ENCODE measurements at regions not wholly inside any gene's neighbourhood (a gene's known extent, or its start where the extent isn't known, plus 50 kb on each side); places are given as distances from the start of the nearest gene placed in this dataset.
A peak's percentile ranks its signal among the peaks of the same experiment; 100 is the strongest.

DNA sequence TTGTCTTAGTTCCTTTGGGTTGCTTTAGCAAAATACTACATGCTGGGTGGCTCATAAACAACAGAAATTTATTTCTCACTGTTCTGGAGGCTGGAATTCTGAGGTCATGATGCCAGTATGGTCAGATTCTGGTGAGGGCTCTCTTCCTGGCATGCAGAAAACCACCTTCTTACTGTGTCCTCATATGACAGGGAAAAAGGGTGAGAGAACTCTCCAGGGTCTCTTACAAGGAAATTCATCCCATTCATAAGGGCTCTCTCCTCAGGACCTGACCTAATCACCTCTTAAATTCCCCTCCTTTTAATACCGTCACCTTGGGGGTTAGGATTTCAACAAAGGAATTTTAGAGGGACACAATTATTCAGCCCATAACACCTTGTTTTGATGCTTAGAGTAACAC is 243.1 kb upstream of the TNP1 start:
- DNase-seq: peak; percentile 73

DNA sequence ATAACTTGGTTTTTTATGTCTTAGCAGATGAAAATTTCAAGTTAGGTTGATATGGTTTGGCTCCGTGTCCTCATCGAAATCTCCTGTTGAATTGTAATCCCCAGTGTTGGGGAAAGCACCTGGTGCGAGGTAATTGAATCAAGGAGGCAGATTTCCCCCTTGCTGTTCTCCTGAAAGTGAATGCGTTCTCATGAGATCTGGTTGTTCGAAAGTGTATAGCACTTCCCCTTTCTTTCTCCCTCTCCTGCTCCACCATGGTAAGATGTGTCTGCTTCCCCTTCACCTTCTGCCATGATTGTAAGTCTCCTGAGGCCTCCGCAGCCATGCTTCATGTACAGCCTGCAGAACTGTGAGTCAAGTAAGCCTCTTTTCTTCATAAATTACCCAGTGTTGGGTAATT is 242.1 kb upstream of the TNP1 start:
- no peak for DNase-seq

DNA sequence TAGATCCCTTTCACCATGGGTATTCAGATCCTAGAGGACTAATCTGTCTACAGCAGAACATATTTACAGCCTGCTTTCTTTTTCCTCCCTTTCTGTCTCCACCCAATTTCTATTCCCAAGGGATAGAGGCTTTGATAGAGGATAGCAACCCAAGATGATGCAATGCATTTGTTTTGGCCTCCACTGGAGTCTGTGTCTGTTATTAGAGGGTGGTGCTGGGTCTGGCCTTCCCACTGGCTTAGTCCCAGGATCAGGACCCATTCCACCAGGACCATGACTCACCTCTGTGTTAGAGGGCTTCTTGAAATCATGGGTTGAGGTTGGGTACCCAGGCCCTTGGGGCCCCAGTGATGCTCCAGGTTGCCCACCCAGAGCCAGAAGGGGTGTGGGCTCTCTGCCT is 239.7 kb upstream of the TNP1 start:
- DNase-seq: no peak

DNA sequence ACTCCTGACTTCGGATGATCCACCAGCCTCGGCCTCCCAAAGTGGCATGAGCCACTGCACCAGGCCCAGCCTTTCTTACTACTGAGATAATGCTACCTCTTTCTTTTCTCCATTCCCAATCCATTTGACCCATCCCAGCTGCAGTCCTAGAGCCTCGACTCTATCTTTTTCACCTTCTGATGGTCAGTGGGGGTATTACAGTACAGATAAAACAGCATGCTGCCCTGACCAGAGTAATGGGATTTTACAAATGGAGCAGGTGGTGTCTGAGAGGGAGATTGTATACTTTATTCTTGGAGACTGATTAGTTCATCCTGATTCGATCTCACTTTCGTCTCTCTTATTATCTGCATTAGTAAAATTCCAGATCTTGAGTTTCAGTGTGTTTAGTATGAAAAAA is 238.6 kb upstream of the TNP1 start:
- no peak for DNase-seq

DNA sequence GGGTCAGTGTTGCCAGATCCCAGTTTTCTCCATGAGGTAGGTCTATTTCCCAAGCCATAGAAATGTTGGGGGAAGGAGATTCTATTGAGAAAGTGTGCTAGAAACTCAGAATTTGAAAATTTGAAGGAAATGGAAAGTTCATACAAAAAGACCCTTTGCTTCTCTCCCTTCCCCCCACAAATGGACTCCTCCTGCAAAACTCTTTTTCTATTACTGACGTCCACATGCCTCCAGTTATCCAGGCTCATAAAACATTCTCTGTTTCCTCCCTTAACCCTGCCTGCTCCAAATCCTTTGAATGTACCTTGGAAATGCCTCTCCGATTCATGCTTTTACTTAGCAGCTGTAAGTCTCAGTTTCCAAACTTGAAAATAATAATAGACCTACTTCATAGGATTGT is 237.5 kb upstream of the TNP1 start:
- no peak for DNase-seq

DNA sequence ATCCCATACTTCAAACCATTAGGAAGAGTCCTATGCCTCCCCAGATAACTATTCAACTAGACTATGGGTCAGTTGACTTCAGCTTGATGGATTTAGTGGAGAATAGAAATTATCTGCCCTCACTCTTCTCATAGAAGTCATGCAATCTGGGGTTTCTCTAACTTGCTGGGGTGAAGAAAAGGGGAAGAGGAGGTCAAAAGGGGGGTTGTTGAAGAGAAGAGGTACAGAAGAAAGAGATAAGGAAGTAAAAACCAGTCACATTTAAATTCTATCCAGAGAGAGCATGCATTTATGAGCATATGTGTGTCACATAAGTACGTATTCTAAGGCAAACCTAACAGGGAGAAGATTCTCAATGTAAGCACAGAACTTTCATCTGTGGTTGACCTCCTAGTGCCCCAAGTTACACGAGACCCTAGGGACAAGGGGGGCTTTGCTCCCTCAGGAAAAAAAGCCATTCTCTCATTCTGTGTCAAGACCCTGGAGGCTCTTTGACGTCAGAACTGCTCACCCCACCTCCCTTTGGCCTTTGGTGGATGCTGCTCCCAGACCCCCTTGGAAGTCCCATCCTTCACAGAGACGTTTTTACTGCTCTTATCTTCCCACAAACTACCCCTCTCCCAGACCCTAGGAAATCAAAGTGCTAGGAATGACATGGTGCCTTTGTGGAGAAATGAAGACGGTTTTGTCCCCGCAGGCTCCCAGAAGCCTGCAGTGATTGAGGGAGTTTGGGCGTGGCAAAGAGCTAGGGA is 236.8 kb upstream of the TNP1 start:
- no peak for DNase-seq

DNA sequence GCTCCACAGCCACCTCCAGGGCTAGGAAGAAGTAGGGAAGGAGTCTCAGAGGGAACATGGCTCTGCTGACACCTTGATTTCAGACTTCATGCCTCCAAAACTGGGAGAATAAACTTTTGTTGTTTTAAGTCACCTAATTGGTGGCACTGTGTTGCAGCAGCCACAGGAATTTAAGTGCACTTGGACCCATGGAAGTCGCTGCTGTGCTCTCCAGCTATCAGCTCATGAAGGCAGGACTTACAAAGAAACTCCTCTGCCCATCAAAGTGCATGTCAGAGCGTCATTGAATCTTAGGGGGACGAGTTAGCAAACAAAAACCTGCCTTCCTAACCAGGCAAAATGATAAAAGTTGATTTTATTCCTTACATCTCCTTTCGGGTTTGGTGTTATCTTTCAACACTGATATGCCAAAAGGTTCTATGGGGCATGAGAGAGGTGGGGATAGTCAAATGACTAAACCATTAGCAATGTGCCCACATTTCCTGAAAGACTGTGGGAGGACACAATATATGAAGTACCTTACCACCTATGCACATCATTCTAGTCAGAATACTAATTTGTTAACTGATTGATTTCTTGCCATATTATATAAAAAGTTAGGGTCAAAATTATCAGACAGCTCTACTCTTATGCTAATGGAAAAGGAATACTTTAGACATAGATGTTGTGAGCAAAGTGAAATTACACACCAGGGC is 235.8 kb upstream of the TNP1 start:
- DNase-seq: peak; percentile 6

DNA sequence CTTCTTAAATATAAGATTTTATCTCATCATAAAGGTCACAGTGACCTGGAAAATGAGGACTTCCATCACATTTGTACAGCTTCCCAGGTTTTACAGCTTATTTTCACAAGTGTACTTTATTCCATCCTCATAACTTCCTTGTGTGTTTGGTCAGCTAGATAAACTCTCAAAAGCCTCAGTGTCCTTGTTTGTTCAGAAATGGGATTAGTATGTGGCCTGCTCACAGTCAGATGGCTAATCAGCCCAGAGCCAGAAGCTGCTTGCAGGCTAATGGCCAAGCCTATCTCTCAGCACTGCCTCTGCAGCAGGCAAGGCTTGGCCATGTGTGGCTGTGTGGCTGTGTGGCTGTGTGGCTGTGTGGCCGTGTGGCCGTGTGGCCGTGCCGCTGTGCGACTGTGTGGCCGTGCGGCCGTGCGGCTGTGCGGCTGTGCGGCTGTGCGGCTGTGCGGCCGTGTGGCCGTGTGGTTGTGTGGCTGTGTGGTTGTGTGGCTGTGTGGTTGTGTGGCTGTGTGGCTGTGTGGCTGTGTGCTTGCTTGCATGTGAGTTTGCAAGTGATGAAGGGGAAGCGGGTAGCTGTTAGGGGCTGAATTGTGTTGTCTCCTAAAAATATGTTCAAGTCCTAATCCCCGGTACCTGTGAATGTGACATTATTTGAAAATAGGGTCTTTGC is 233.0 kb upstream of the TNP1 start:
- no peak for DNase-seq

DNA sequence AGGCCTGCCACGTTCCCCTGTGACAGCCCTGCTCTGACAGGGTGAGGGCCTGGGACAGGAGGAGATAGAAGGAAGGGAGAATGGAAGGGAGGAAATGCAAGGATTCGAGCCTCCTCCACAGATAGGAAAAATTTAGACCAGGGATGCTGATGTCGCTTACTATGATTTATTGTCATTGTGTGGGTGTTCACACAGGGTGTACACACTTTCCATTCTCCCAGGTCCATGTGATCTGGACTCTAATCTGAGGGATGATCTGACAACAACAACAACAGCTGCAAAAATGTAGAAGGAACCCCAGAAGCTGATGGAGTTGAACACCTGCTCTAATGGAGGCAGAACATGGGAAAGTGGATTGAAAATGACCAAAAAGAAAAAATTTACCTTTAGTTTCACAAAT is 231.7 kb upstream of the TNP1 start:
- DNase-seq: no peak

DNA sequence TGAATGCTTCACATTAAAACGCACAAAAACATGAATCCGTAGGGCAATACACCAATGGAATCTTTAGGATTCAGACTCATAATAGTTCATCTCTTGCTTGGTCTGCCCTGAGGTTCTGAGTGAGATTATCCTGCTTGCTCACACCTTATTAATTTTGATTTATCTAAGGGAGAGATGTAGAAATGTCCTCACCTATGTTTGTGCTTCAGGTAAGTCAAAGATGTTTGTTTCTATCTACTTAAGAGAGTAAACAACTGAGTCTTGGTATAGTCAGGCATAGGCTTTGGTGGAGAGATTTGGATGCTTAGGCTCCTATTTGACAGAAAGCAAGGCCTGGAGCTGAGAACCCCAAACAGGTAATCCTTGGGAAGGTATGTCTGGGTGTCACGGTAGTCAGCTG is 231.0 kb upstream of the TNP1 start:
- no peak for DNase-seq

DNA sequence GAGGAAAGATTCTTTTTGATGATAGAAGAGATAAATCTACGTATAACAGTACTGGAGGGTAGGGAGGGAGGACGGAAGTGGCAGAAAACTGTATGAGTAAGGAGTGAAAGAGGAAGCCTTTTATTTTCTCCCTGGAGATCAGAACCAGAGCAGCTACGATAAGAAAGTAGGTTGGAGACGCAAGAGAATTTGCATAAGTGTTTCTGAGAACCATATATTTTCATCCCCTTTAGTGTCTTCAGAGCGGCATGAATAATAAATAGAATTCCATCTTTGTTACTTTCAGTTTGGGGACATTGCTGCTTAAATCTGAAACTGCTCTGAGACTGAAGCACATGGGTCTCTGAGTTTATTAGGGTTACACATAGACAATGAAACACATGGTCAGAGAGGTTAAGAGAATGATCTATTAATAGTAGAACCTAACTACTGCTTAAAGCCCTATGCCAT is 230.2 kb upstream of the TNP1 start:
- no peak for DNase-seq

DNA sequence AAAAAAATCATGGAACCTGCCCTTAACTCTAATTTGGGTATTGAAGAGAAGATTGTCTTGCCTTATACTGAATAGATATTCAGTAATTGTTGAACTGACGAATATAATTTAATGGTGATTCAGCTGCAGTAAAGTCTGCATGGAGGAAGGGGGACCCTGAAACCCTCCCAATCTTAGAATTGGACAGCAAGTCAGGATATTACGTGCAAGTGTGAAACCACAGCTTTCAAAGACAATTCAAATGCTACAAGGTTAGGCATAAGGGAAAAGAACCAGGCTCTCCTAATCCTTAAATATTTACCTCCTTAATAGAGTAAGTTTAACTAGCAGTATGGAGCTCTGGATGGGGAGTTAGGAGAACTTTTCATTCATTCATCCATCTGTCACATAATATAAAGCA is 226.9 kb upstream of the TNP1 start:
- no peak for DNase-seq

DNA sequence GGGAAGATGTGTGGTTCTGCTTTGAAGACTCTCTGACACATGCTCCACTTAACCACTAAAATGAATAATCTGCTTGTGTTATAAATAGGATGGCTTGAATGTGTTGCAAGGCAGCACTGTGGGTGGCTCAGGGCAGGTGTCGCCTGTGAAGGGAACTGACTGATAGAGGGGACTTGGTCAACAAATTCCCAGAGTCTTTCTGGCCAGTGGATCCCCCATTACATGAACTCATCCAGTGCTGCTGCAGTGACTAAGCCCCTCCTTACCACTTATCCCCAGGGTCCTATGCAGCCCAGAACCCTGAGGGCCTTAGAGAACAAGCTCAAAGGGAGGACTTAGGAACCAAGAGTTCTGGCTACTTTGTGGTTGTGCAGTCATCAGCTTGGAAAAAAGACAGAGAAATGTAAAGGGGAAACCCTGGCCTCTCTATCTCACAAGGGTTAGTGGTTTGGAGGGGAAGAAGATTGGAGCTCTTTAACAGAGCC is 226.2 kb upstream of the TNP1 start:
- peak; percentile 34 for DNase-seq

DNA sequence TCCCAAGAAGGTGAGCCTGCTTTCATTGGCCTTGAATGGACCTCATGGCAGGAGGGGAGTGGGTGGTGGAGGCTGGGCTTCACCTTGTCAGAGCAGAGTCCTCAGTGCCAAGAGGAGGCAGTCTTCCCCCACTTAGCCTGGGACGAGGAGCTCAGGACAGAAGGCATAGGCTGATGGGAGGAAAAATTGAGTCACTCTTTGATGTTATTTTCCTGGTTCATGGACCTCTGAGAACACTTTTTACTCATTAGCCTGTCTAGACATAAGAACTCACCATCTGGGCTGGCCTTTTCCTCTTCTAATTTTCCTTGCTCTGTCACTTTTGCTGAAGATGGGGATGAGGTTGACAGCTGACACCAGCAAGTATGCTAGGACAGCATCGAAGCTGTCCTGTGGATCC is 225.7 kb upstream of the TNP1 start:
- peak; percentile 52 for DNase-seq

DNA sequence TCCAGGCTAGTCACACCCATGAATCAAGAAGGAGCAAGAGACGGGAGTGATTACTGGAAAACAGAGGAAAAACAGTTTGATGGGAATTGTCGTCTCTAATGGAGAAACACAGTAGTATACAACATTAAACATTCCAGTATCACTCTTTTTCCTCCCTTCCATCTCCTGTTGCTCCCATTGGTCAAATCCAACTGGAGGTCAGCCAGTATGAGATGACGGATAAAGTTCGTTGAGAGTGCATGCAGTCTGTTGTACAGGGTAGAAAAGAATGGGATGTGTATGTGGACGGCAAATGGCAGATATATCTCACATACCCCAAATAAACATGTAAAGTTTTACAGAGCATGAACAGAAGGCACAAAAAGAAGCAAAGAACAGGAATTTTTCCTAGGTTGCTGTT is 221.9 kb upstream of the TNP1 start:
- no peak for DNase-seq

DNA sequence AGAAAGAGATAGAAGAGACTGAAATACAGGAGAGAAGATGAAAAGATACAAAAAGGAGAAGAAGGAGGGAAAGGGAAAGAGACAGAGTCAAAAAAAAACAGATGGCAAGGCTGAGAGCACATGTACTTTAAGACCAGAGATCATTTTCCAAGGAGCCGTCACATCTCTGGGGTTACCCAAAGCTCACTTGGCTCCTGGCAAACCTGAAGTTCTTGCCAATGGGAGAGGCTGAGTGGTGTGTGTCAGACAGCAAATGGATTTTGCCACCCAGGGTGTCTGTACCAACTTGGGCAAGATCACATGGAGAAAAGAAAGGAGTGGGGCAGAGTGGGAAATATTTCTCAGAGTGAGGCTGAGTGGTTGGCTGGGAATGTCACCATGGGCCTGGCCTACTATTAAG is 219.3 kb upstream of the TNP1 start:
- no peak for DNase-seq

DNA sequence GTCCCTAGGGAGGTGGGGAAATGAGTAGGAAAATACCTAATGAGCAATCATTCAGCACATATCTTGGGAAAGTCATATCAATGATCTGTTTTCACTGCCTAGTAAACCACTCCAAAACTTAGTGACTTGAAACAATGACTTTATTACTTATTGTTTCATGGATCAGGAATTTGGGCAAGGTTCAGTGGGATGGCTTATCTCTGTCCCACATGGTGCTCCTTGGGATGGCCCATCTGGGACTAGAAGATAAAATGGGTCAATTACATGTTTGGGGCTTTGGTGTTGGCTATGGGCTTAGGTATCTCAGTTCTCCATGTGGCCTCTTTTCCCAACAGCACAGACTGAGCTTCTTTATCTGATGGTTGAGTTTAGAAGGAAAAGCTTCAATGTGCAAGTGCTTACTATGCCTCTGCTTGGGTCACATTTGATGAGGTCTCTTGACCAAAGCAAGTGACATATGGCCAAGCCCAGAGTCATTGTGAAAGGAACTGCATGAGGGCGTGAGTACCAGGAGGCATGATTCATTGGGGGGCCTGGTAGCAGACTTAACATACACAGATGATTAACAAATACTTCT is 218.1 kb upstream of the TNP1 start:
- DNase-seq: peak; percentile 60

DNA sequence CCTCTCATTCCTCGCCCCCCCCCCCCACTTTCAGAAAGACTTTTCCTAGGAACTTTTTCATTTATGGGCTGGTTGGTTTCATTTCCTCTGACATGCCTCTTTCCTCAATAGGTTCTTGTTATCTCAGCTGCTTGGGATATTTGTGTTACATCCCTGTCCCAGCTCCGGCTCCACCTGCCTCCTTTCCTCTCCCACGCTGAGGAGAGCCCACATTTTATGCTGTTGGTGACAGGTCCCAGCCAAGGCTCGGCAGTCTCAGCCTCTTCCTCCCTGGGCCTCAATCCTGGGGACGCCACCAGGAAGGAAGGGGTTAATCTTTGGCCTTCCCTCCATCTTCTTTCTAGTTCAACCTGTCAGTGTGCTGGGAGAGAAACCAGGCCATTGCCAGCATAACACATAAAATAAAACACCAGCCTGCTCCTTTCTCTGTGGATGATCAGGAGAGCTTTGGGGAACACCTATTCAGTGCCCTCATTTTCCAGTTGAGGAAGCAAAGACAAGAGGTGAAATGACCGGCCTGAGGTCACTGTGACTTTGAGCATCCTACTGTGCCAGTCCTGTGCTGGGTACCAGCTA is 216.9 kb upstream of the TNP1 start:
- DNase-seq: no peak

DNA sequence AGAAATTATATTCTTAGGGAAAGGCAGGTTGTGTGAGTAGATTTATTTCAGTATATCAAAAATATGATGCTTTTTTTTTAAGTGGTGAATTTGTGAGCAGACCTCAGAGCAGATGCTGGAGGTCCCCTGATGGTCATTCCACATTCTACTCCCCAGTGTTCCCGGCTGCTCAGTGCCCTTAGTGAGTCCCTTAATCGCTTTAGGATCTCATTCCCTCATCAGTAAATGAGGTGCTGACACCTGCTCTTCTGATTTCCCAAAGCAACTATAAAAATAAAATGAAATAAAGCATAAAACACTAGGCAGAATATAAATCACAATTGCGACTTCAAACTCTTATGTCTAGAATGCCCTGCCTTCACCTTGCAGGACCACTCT is 216.2 kb upstream of the TNP1 start:
- DNase-seq: no peak

DNA sequence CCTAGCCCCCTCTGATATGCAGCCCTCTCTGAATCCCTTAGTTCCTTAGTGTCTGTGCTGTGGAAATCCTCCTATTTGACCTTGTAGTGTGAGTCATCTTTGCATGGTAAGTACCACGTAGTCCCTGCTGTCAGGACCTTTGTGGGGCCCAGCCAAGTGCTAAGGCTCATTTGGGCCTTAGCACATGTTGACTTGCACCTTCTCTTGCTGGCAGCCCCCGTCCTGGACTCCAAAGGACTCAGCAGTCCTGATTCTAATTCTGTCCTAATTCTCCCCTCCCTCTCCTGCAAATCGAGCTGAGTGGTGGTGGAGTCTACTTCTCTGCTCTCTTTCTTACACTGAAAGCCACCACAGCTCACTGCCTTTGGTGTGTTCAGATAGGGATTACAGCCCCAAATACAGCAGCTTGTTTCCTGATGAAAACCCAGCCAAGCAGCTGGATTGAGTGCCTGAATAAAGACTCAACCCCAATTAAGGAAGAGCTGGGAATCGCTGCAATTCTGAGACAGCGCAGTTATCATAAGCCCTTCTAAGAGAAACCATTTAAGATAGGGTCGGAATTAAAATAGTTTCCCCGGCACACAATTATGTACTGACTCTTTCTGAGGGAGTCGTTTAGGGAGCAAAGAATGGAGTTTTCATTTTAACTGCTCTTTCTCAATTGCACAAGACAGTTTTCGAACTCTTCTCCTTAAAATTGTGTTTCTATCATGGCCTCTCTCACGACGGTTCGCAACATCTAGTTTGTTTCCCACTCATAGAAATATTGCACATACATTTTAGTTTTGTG is 215.6 kb upstream of the TNP1 start:
- DNase-seq: no peak

DNA sequence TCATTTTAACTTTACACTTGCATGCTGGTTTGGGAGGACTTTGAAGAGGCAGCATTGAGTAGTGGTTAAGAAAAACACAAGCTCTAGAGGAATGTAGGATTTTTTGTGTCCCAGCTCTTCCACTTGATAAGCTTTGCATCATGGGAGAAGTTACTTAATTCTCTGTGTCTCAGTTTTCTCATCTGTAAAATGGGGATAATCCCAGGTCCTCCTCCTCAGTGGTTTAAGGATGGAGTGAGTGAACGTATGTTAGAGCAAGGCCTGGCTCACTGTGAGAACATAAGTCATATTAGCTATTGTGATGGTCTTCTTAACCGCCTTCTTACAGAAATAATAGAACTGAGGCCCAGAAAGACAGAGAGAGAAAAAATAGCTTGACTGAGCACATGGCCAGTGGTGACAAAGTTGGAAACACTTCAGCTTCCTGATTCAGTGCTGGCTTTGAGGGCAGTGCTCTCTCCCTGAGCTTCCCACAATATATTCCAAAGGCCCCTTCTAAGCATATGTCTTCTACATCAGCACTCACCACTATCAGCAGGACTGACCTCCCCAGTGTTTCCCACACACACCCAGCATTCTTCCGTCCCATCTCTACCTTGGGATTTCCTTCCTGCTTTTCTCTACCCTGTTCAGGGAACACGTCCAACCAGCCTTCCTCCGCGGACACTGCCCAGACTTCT is 214.9 kb upstream of the TNP1 start:
- DNase-seq: no peak

DNA sequence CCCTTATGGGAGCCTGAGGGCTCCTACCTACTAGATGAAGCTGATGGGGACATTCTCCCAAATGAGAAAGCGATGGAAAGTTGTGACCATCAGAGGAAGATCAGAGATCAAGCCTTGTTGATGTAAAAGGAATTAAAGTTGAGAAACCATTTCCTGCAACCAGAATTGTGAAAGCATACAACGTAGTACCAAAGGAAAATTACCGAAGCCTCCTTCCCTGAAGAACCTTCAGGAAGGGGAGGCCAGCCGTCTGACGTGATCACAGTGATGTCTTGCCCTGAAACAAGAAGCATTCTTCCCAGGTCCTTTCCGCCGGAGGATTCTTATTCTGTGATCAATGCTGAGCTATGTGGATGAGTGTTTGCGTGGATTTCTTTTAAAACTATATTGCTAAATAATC is 211.6 kb upstream of the TNP1 start:
- DNase-seq: no peak
